NCI-H748 (cell line): ENCODE measurements at regions not wholly inside any gene's neighbourhood (a gene's known extent, or its start where the extent isn't known, plus 50 kb on each side); places are given as distances from the start of the nearest gene placed in this dataset.

ENCODE experiments used
- DNase-seq: peaks from one replicate; lab custom pipeline; 2025; ENCODE audit not compliant: unreplicated experiment; lab: John Stamatoyannopoulos, UW

- DNase-seq: peak; percentile 80
These were observed 2184.4 kb upstream of the TENM3 start for GRCh38 chr4:180058691-180059215.

GRCh38 chr4:180059216-180059881 lies 2183.9 kb upstream of the TENM3 start:
- peak; percentile 73 for DNase-seq

GRCh38 chr4:180060159-180060889 lies 2182.9 kb upstream of the TENM3 start:
- DNase-seq: peak; percentile 49

GRCh38 chr4:180081072-180081471 lies 2162.1 kb upstream of the TENM3 start:
- DNase-seq: no peak

- no peak for DNase-seq
These were observed 2158.6 kb upstream of the TENM3 start for GRCh38 chr4:180084561-180084960.

- DNase-seq: no peak
These were observed 2156.6 kb upstream of the TENM3 start for GRCh38 chr4:180086480-180087190.

- no peak for DNase-seq
These were observed 2144.6 kb upstream of the TENM3 start for GRCh38 chr4:180098586-180098985.

- DNase-seq: no peak
These were observed 2143.2 kb upstream of the TENM3 start for GRCh38 chr4:180099957-180100356.

- DNase-seq: no peak
These were observed 2142.5 kb upstream of the TENM3 start for GRCh38 chr4:180100433-180101344.

GRCh38 chr4:180101348-180102083 lies 2141.7 kb upstream of the TENM3 start:
- DNase-seq: no peak

- no peak for DNase-seq
These were observed 2139.4 kb upstream of the TENM3 start for GRCh38 chr4:180103794-180104193.

- no peak for DNase-seq
These were observed 2137.8 kb upstream of the TENM3 start for GRCh38 chr4:180105362-180105761.

GRCh38 chr4:180106122-180106521 lies 2137.1 kb upstream of the TENM3 start:
- DNase-seq: no peak

- no peak for DNase-seq
These were observed 2136.2 kb upstream of the TENM3 start for GRCh38 chr4:180106997-180107396.

- DNase-seq: no peak
These were observed 2126.4 kb upstream of the TENM3 start for GRCh38 chr4:180116840-180117239.

GRCh38 chr4:180120068-180120467 lies 2123.1 kb upstream of the TENM3 start:
- no peak for DNase-seq

GRCh38 chr4:180134091-180134866 lies 2108.9 kb upstream of the TENM3 start:
- DNase-seq: no peak

- DNase-seq: no peak
These were observed 2101.5 kb upstream of the TENM3 start for GRCh38 chr4:180141734-180142133.

- no peak for DNase-seq
These were observed 2094.5 kb upstream of the TENM3 start for GRCh38 chr4:180148737-180149136.
